Naive B cell (primary cell): ENCODE measurements at regions not wholly inside any gene's neighbourhood (a gene's known extent, or its start where the extent isn't known, plus 50 kb on each side); places are given as distances from the start of the nearest gene placed in this dataset.
"Not testable (repeated sequence)": the region's sequence is repeated elsewhere in the genome, so short reads cannot be mapped to it uniquely, and the experiment has no call there.

Experiments
- ATAC-seq, 2 donors: fragments of 150-1000 bp; cut with Tn5 transposase; 2 replicates each; pipeline ENCODE4 v1.10.0; 2021; ENCODE audit warnings: low read depth in 2 of 2, mild to moderate bottlenecking in 2 of 2, moderate library complexity in 2 of 2
- DNase-seq: peaks from one replicate; pipeline ENCODE4 v3.0.0; 2022
- H3K27ac Mint-ChIP-seq, 6 donors: one replicate each; pipeline ENCODE4 v1.8.0; 2020 to 2022; ENCODE audit warnings: mild to moderate bottlenecking in 6 of 6, mixed read lengths in 6 of 6, moderate library complexity in 5 of 6, inconsistent platforms in 2 of 6
- H3K27me3 Mint-ChIP-seq, 3 donors: one replicate each; pipeline ENCODE4 v1.8.0; 2021 to 2022; ENCODE audit warnings: mixed read lengths in 3 of 3, mild to moderate bottlenecking in 1 of 3
- H3K36me3 Mint-ChIP-seq, 2 donors: one replicate each; pipeline ENCODE4 v1.8.0; 2020 to 2022; ENCODE audit warnings: mixed read lengths in 2 of 2, inconsistent platforms in 1 of 2, mild to moderate bottlenecking in 1 of 2
- H3K4me1 Mint-ChIP-seq, 3 donors: one replicate each; pipeline ENCODE4 v1.8.0; 2020 to 2022; ENCODE audit warnings: mixed read lengths in 3 of 3, inconsistent platforms in 1 of 3, mild to moderate bottlenecking in 1 of 3, moderate library complexity in 1 of 3
- H3K4me3 Mint-ChIP-seq, 8 donors: one replicate each; pipeline ENCODE4 v1.8.0; 2020 to 2022; ENCODE audit warnings: mild to moderate bottlenecking in 8 of 8, mixed read lengths in 8 of 8, moderate library complexity in 8 of 8, inconsistent platforms in 2 of 8
- H3K9me3 Mint-ChIP-seq, 7 donors: one replicate each; pipeline ENCODE4 v1.8.0; 2020 to 2022; ENCODE audit warnings: mixed read lengths in 7 of 7, mild to moderate bottlenecking in 5 of 7, inconsistent platforms in 2 of 7, moderate library complexity in 1 of 7

GRCh38 chr6:150299873-150300485, 68.8 kb upstream of the IYD start:
- peak overlapping the region in 1 of 8 donors; percentile 48 for H3K4me3 Mint-ChIP-seq
- DNase-seq (no peak), ATAC-seq (no peak)
- no peaks in the 10 kb centered on the region for H3K4me1 Mint-ChIP-seq
- peaks cover 3 to 38% (median 28%) of the 10 kb centered on the region in 3 donors for H3K27me3 Mint-ChIP-seq
- no peak overlapping the region for H3K27ac Mint-ChIP-seq
- H3K36me3 Mint-ChIP-seq: peaks cover 18 to 22% of the 10 kb centered on the region in 2 donors
- peaks cover 6 to 26% (median 23%) of the 10 kb centered on the region in 7 donors for H3K9me3 Mint-ChIP-seq

- no peaks in the 10 kb centered on the region for H3K4me1 Mint-ChIP-seq
- ATAC-seq (no peak), DNase-seq (no peak)
- peaks cover 10 to 14% of the 10 kb centered on the region in 2 donors for H3K36me3 Mint-ChIP-seq
- H3K9me3 Mint-ChIP-seq: peaks cover 6 to 13% (median 13%) of the 10 kb centered on the region in 7 donors
- peaks cover 8 to 40% (median 31%) of the 10 kb centered on the region in 3 donors for H3K27me3 Mint-ChIP-seq
- H3K4me3 Mint-ChIP-seq: no peak overlapping the region
- H3K27ac Mint-ChIP-seq: no peak overlapping the region
Measured at GRCh38 chr6:150301846-150302519, 66.8 kb upstream of the IYD start.

- Mint-ChIP-seq H3K36me3 (peaks cover 4 to 9% of the 10 kb centered on the region in 2 donors), H3K9me3 (peaks cover 2 to 6% (median 6%) of the 10 kb centered on the region in 7 donors), H3K27me3 (peaks cover 8 to 39% (median 34%) of the 10 kb centered on the region in 3 donors), H3K4me3 (no peak overlapping the region), H3K27ac (peak overlapping the region in 1 of 6 donors; percentile 62), H3K4me1 (no peaks in the 10 kb centered on the region)
- ATAC-seq (no peak), DNase-seq (no peak)
Measured at GRCh38 chr6:150302520-150303176, 66.2 kb upstream of the IYD start.

GRCh38 chr6:150303256-150303655, 65.6 kb upstream of the IYD start:
- peaks cover 0 to under 1% (median 0%) of the 10 kb centered on the region in 7 donors for H3K9me3 Mint-ChIP-seq
- ATAC-seq (no peak), DNase-seq (no peak)
- peaks cover 0 to 3% of the 10 kb centered on the region in 2 donors for H3K36me3 Mint-ChIP-seq
- H3K27ac Mint-ChIP-seq: no peak overlapping the region
- H3K4me1 Mint-ChIP-seq: no peaks in the 10 kb centered on the region
- no peak overlapping the region for H3K4me3 Mint-ChIP-seq
- H3K27me3 Mint-ChIP-seq: peaks cover 8 to 34% (median 29%) of the 10 kb centered on the region in 3 donors

GRCh38 chr6:150304429-150304828, 64.4 kb upstream of the IYD start:
- no peaks in the 10 kb centered on the region for H3K36me3 Mint-ChIP-seq
- no peak overlapping the region for H3K4me3 Mint-ChIP-seq
- no peak for ATAC-seq
- H3K27ac Mint-ChIP-seq: no peak overlapping the region
- peaks cover 5 to 46% (median 38%) of the 10 kb centered on the region in 3 donors for H3K27me3 Mint-ChIP-seq
- H3K4me1 Mint-ChIP-seq: no peaks in the 10 kb centered on the region
- no peaks in the 10 kb centered on the region for H3K9me3 Mint-ChIP-seq
- no peak for DNase-seq

- Mint-ChIP-seq H3K27ac (no peak overlapping the region), H3K4me1 (no peaks in the 10 kb centered on the region), H3K27me3 (peaks cover 9 to 39% (median 37%) of the 10 kb centered on the region in 3 donors), H3K9me3 (peaks cover 0 to 2% (median 0%) of the 10 kb centered on the region in 7 donors), H3K36me3 (no peaks in the 10 kb centered on the region), H3K4me3 (no peak overlapping the region)
- ATAC-seq (no peak), DNase-seq (no peak)
Measured at GRCh38 chr6:150306290-150306689, 62.5 kb upstream of the IYD start.

GRCh38 chr6:150307520-150307919, 61.3 kb upstream of the IYD start:
- peaks cover 13 to 45% (median 31%) of the 10 kb centered on the region in 3 donors for H3K27me3 Mint-ChIP-seq
- H3K27ac Mint-ChIP-seq: no peak overlapping the region
- DNase-seq: no peak
- H3K4me1 Mint-ChIP-seq: no peaks in the 10 kb centered on the region
- peaks cover 0 to 2% (median 0%) of the 10 kb centered on the region in 7 donors for H3K9me3 Mint-ChIP-seq
- no peak overlapping the region for H3K4me3 Mint-ChIP-seq
- ATAC-seq: no peak
- H3K36me3 Mint-ChIP-seq: no peaks in the 10 kb centered on the region

GRCh38 chr6:150308812-150309645, 59.8 kb upstream of the IYD start:
- DNase-seq: no peak
- no peak overlapping the region for H3K4me3 Mint-ChIP-seq

GRCh38 chr6:150310539-150310938, 58.3 kb upstream of the IYD start:
- Mint-ChIP-seq H3K36me3 (no peaks in the 10 kb centered on the region), H3K27ac (peak overlapping the region in 1 of 6 donors; percentile 18), H3K4me1 (no peaks in the 10 kb centered on the region), H3K4me3 (no peak overlapping the region), H3K9me3 (peaks cover 0 to 5% (median 0%) of the 10 kb centered on the region in 7 donors), H3K27me3 (peaks cover 19 to 67% (median 50%) of the 10 kb centered on the region in 3 donors)
- no peak for ATAC-seq
- no peak for DNase-seq

More at GRCh38 chr6:150308812-150309645, 59.8 kb upstream of the IYD start:
- H3K9me3 Mint-ChIP-seq: peaks cover 0 to 2% (median 0%) of the 10 kb centered on the region in 7 donors
- H3K27ac Mint-ChIP-seq: peak overlapping the region in 1 of 6 donors; percentile 9
- H3K36me3 Mint-ChIP-seq: no peaks in the 10 kb centered on the region
- no peaks in the 10 kb centered on the region for H3K4me1 Mint-ChIP-seq
- ATAC-seq: no peak
- peaks cover 19 to 60% (median 42%) of the 10 kb centered on the region in 3 donors for H3K27me3 Mint-ChIP-seq

- H3K9me3 Mint-ChIP-seq, H3K36me3 Mint-ChIP-seq, ATAC-seq, H3K4me3 Mint-ChIP-seq, DNase-seq, H3K4me1 Mint-ChIP-seq: not testable (repeated sequence)
- H3K27ac Mint-ChIP-seq: peak overlapping the region in 1 of 6 donors; percentile 69
- peaks cover 19 to 70% (median 50%) of the 10 kb centered on the region in 3 donors for H3K27me3 Mint-ChIP-seq
Measured at GRCh38 chr6:150311149-150311944, 57.5 kb upstream of the IYD start.

GRCh38 chr6:150312395-150312794, 56.4 kb upstream of the IYD start:
- H3K27me3 Mint-ChIP-seq: peaks cover 21 to 60% (median 48%) of the 10 kb centered on the region in 3 donors
- H3K27ac Mint-ChIP-seq: no peak overlapping the region
- H3K36me3 Mint-ChIP-seq: no peaks in the 10 kb centered on the region
- ATAC-seq: no peak
- no peaks in the 10 kb centered on the region for H3K4me1 Mint-ChIP-seq
- no peak for DNase-seq
- H3K4me3 Mint-ChIP-seq: no peak overlapping the region
- peaks cover 0 to 5% (median 0%) of the 10 kb centered on the region in 7 donors for H3K9me3 Mint-ChIP-seq

- no peak overlapping the region for H3K4me3 Mint-ChIP-seq
- H3K27me3 Mint-ChIP-seq: peaks cover 21 to 57% (median 44%) of the 10 kb centered on the region in 3 donors
- H3K27ac Mint-ChIP-seq: peak overlapping the region in 1 of 6 donors; percentile 31
- no peaks in the 10 kb centered on the region for H3K4me1 Mint-ChIP-seq
- no peaks in the 10 kb centered on the region for H3K36me3 Mint-ChIP-seq
- DNase-seq (no peak), ATAC-seq (no peak)
- peaks cover 0 to 5% (median 0%) of the 10 kb centered on the region in 7 donors for H3K9me3 Mint-ChIP-seq
Measured at GRCh38 chr6:150312844-150313584, 55.8 kb upstream of the IYD start.
